Effector memory CD8-positive, alpha-beta T cell (primary cell): ENCODE measurements at regions not wholly inside any gene's neighbourhood (a gene's known extent, or its start where the extent isn't known, plus 50 kb on each side); places are given as distances from the start of the nearest gene placed in this dataset.
"Not testable (repeated sequence)": the region's sequence is repeated elsewhere in the genome, so short reads cannot be mapped to it uniquely, and the experiment has no call there.

Experiments
- ATAC-seq: fragments of 150-1000 bp; cut with Tn5 transposase; replicated peaks from 2 replicates; pipeline ENCODE4 v1.10.0; 2021; ENCODE audit warnings: mild to moderate bottlenecking, moderate library complexity
- DNase-seq, 3 experiments: peaks; one replicate each; pipeline ENCODE4 v3.0.0; 2021
- H3K27ac Mint-ChIP-seq, 2 donors: one replicate each; pipeline ENCODE4 v1.8.0; 2022; ENCODE audit warnings: mild to moderate bottlenecking in 2 of 2, mixed read lengths in 2 of 2, moderate library complexity in 2 of 2
- H3K27me3 Mint-ChIP-seq, 2 donors: one replicate each; pipeline ENCODE4 v1.8.0; 2022; ENCODE audit warnings: mixed read lengths in 2 of 2
- H3K36me3 Mint-ChIP-seq: one replicate; pipeline ENCODE4 v1.8.0; 2022; ENCODE audit warnings: mild to moderate bottlenecking, moderate library complexity, mixed read lengths; ENCODE audit not compliant: insufficient read depth
- H3K4me1 Mint-ChIP-seq, 2 donors: one replicate each; pipeline ENCODE4 v1.8.0; 2022; ENCODE audit warnings: low read depth in 2 of 2, mixed read lengths in 2 of 2
- H3K4me3 Mint-ChIP-seq, 2 donors: one replicate each; pipeline ENCODE4 v1.8.0; 2022; ENCODE audit warnings: mild to moderate bottlenecking in 2 of 2, mixed read lengths in 2 of 2, moderate library complexity in 2 of 2
- H3K9me3 Mint-ChIP-seq, 2 donors: one replicate each; pipeline ENCODE4 v1.8.0; 2022; ENCODE audit warnings: mixed read lengths in 2 of 2

- ATAC-seq = no peak
- Mint-ChIP-seq H3K9me3 (peaks cover 7 to 16% of the 10 kb centered on the region in 2 donors), H3K4me3 (no peak overlapping the region), H3K36me3 (no peaks in the 10 kb centered on the region), H3K4me1 (no peaks in the 10 kb centered on the region), H3K27me3 (no peaks in the 10 kb centered on the region), H3K27ac (no peak overlapping the region)
- no peak for DNase-seq
Observed at GRCh38 chr7:9681284-9681683, 1247.9 kb downstream of the NXPH1 start.

DNA sequence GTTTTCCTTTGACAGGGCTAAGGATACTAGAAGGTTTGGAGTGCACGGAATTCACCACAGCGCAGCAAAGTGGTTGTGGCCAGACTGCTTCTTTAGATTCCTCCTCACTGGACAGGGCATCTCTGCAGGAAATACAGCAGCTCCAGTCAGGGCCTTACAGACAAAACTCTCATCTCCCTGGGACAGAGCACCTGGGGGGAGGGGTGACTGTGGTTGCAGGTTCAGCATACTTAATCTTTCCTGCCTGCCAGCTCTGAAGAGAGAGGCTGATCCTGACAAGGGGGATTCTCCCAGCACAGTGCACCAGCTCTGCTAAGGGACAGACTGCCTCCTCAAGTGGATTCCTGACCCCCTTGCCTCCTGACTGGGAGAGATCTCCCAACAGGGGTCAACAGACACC lies 1257.9 kb downstream of the NXPH1 start:
- H3K4me1 Mint-ChIP-seq = no peaks in the 10 kb centered on the region
- H3K4me3 Mint-ChIP-seq = no peak overlapping the region
- DNase-seq (no peak), ATAC-seq (no peak)
- no peak overlapping the region for H3K27ac Mint-ChIP-seq
- no peaks in the 10 kb centered on the region for H3K27me3 Mint-ChIP-seq
- H3K9me3 Mint-ChIP-seq = peaks cover 11 to 21% of the 10 kb centered on the region in 2 donors
- no peaks in the 10 kb centered on the region for H3K36me3 Mint-ChIP-seq

GRCh38 chr7:9698375-9698774 lies 1265.0 kb downstream of the NXPH1 start:
- ATAC-seq (no peak), DNase-seq (no peak)
- Mint-ChIP-seq H3K36me3 (no peaks in the 10 kb centered on the region), H3K9me3 (peaks cover 0 to 5% of the 10 kb centered on the region in 2 donors), H3K27me3 (no peaks in the 10 kb centered on the region), H3K27ac (no peak overlapping the region), H3K4me3 (no peak overlapping the region), H3K4me1 (no peaks in the 10 kb centered on the region)

DNA sequence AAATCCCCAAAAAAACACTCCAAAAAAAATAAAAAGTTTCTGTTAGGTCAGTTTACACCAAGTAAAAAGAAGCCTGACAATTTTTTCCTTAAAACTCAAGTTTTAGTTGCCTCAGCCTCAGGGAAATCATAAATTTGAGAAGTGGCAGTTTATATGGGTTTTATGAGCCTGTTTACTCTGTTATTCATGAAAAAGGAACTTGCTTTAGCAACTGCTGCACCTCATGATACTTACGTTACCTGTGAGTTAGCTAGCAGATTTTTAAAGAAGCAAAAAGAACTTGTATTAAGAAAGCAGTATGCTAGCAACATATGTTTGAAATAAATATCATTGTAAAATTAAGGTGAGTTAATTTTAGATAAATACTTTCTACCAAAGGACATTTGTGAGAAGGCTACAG lies 1264.5 kb upstream of the PHF14 start:
- no peak for DNase-seq
- no peak overlapping the region for H3K27ac Mint-ChIP-seq
- H3K9me3 Mint-ChIP-seq = no peaks in the 10 kb centered on the region
- H3K4me1 Mint-ChIP-seq = no peaks in the 10 kb centered on the region
- no peak for ATAC-seq
- no peak overlapping the region for H3K4me3 Mint-ChIP-seq
- H3K27me3 Mint-ChIP-seq = no peaks in the 10 kb centered on the region
- no peaks in the 10 kb centered on the region for H3K36me3 Mint-ChIP-seq

- no peak overlapping the region for H3K27ac Mint-ChIP-seq
- H3K27me3 Mint-ChIP-seq = no peaks in the 10 kb centered on the region
- no peak overlapping the region for H3K4me3 Mint-ChIP-seq
- DNase-seq (no peak), ATAC-seq (no peak)
- no peaks in the 10 kb centered on the region for H3K36me3 Mint-ChIP-seq
- peaks cover 0 to 3% of the 10 kb centered on the region in 2 donors for H3K9me3 Mint-ChIP-seq
- no peaks in the 10 kb centered on the region for H3K4me1 Mint-ChIP-seq
Observed at GRCh38 chr7:9711259-9711918, 1262.3 kb upstream of the PHF14 start.

GRCh38 chr7:9718071-9718661 lies 1255.5 kb upstream of the PHF14 start:
- DNase-seq = no peak
- peaks cover 6 to 7% of the 10 kb centered on the region in 2 donors for H3K9me3 Mint-ChIP-seq
- no peak for ATAC-seq
- H3K27me3 Mint-ChIP-seq = no peaks in the 10 kb centered on the region
- no peaks in the 10 kb centered on the region for H3K4me1 Mint-ChIP-seq
- no peak overlapping the region for H3K4me3 Mint-ChIP-seq
- no peak overlapping the region for H3K27ac Mint-ChIP-seq
- H3K36me3 Mint-ChIP-seq = no peaks in the 10 kb centered on the region

- H3K4me1 Mint-ChIP-seq = no peaks in the 10 kb centered on the region
- ATAC-seq (no peak), DNase-seq (no peak)
- H3K27ac Mint-ChIP-seq = no peak overlapping the region
- no peak overlapping the region for H3K4me3 Mint-ChIP-seq
- peaks cover 6 to 7% of the 10 kb centered on the region in 2 donors for H3K9me3 Mint-ChIP-seq
- H3K27me3 Mint-ChIP-seq = no peaks in the 10 kb centered on the region
- H3K36me3 Mint-ChIP-seq = no peaks in the 10 kb centered on the region
Observed at GRCh38 chr7:9719303-9719702, 1254.4 kb upstream of the PHF14 start.

- H3K27me3 Mint-ChIP-seq = no peaks in the 10 kb centered on the region
- no peaks in the 10 kb centered on the region for H3K4me1 Mint-ChIP-seq
- H3K9me3 Mint-ChIP-seq = peaks cover 6 to 11% of the 10 kb centered on the region in 2 donors
- no peaks in the 10 kb centered on the region for H3K36me3 Mint-ChIP-seq
- ATAC-seq = no peak
- H3K27ac Mint-ChIP-seq = no peak overlapping the region
- no peak overlapping the region for H3K4me3 Mint-ChIP-seq
- DNase-seq = no peak
Observed at GRCh38 chr7:9719721-9720120, 1254.0 kb upstream of the PHF14 start.

- H3K4me3 Mint-ChIP-seq, H3K4me1 Mint-ChIP-seq, ATAC-seq, H3K27ac Mint-ChIP-seq, DNase-seq, H3K27me3 Mint-ChIP-seq, H3K36me3 Mint-ChIP-seq: not testable (repeated sequence)
- H3K9me3 Mint-ChIP-seq = peaks cover 2 to 12% of the 10 kb centered on the region in 2 donors
Observed at GRCh38 chr7:9725940-9726663, 1247.6 kb upstream of the PHF14 start.

DNA sequence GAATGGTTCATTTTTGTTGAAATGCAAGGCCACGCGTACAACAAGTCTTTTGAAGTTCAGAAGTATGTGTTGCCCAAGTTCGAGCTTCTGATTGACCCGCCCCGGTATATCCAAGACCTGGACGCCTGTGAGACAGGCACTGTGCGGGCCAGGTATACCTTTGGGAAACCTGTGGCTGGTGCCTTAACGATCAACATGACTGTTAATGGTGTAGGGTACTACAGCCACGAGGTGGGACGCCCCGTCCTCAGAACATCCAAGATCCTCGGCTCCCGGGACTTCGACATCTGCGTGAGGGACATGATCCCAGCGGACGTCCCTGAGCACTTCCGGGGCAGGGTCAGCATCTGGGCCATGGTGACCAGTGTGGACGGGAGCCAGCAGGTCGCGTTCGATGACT lies 1246.9 kb upstream of the PHF14 start:
- not testable (repeated sequence) for ATAC-seq, H3K4me1 Mint-ChIP-seq, H3K9me3 Mint-ChIP-seq, H3K27ac Mint-ChIP-seq, H3K4me3 Mint-ChIP-seq, H3K27me3 Mint-ChIP-seq, H3K36me3 Mint-ChIP-seq, DNase-seq

- not testable (repeated sequence) for H3K4me1 Mint-ChIP-seq, H3K4me3 Mint-ChIP-seq, DNase-seq, H3K27ac Mint-ChIP-seq, H3K9me3 Mint-ChIP-seq, H3K27me3 Mint-ChIP-seq, H3K36me3 Mint-ChIP-seq, ATAC-seq
Observed at GRCh38 chr7:9727467-9727869, 1246.2 kb upstream of the PHF14 start.

- H3K4me3 Mint-ChIP-seq = not testable (repeated sequence)
Observed at GRCh38 chr7:9728014-9728657, 1245.5 kb upstream of the PHF14 start.

GRCh38 chr7:9752033-9752432 lies 1221.6 kb upstream of the PHF14 start:
- Mint-ChIP-seq H3K4me1 (no peaks in the 10 kb centered on the region), H3K4me3 (no peak overlapping the region), H3K36me3 (no peaks in the 10 kb centered on the region), H3K27me3 (no peaks in the 10 kb centered on the region), H3K9me3 (peaks cover 6 to 14% of the 10 kb centered on the region in 2 donors), H3K27ac (no peak overlapping the region)
- no peak for DNase-seq
- ATAC-seq = no peak

More at GRCh38 chr7:9728014-9728657, 1245.5 kb upstream of the PHF14 start:
- DNase-seq, H3K4me1 Mint-ChIP-seq, H3K27ac Mint-ChIP-seq, H3K9me3 Mint-ChIP-seq, H3K27me3 Mint-ChIP-seq, H3K36me3 Mint-ChIP-seq, ATAC-seq: not testable (repeated sequence)
